OCI-LY1 (cell line): ENCODE measurements at regions not wholly inside any gene's neighbourhood (a gene's known extent, or its start where the extent isn't known, plus 50 kb on each side); places are given as distances from the start of the nearest gene placed in this dataset.

Experiments used
- H2AFZ ChIP-seq: fragments of 200-600 bp; sonication (generic), shearing (Covaris generic); 2 replicates; pipeline ENCODE4 v1.6.0; 2014; ENCODE audit warnings: antibody characterized with exemption, mild to moderate bottlenecking, low read length
- H3F3A ChIP-seq: fragments of 200-600 bp; sonication (generic), shearing (Covaris generic); 2 replicates; pipeline ENCODE4 v1.6.0; 2014; ENCODE audit warnings: mild to moderate bottlenecking, antibody characterized with exemption, low read length, moderate library complexity; ENCODE audit not compliant: insufficient read depth
- H3K27ac ChIP-seq: fragments of 200-600 bp; sonication (generic); 2 replicates; pipeline ENCODE4 v1.5.1; 2014; ENCODE audit warnings: low read length, mixed run types, mild to moderate bottlenecking, low read depth; ENCODE audit not compliant: poor library complexity, severe bottlenecking
- H3K27me3 ChIP-seq: fragments of 200-600 bp; sonication (generic); 2 replicates; pipeline ENCODE4 v1.6.0; 2014; ENCODE audit warnings: antibody characterized with exemption, mild to moderate bottlenecking, low read length, moderate library complexity; ENCODE audit not compliant: insufficient read depth
- H3K36me3 ChIP-seq: fragments of 200-600 bp; sonication (generic); 2 replicates; pipeline ENCODE4 v1.6.1; 2014; ENCODE audit warnings: mild to moderate bottlenecking, antibody characterized with exemption, low read length, moderate library complexity, mixed read lengths; ENCODE audit not compliant: insufficient read depth
- H3K4me1 ChIP-seq: fragments of 200-600 bp; sonication (generic); 2 replicates; pipeline ENCODE4 v1.5.1; 2014; ENCODE audit warnings: mild to moderate bottlenecking, low read length, moderate library complexity; ENCODE audit not compliant: insufficient read depth, severe bottlenecking
- H3K4me2 ChIP-seq: fragments of 200-600 bp; sonication (generic), shearing (Covaris generic); 2 replicates; pipeline ENCODE4 v1.6.1; 2014; ENCODE audit warnings: low read length
- H3K4me3 ChIP-seq: fragments of 200-600 bp; sonication (generic); 2 replicates; pipeline ENCODE4 v1.5.1; 2014; ENCODE audit warnings: low read length, low read depth, mild to moderate bottlenecking, mixed read lengths; ENCODE audit not compliant: poor library complexity, severe bottlenecking
- H3K79me2 ChIP-seq: fragments of 200-600 bp; shearing (Covaris generic); 2 replicates; pipeline ENCODE4 v1.6.1; 2016; ENCODE audit warnings: mixed run types, low read length, mixed read lengths; ENCODE audit not compliant: insufficient read depth
- H3K9ac ChIP-seq: fragments of 200-600 bp; sonication (generic), shearing (Covaris generic); 2 replicates; pipeline ENCODE4 v1.6.1; 2014; ENCODE audit warnings: mild to moderate bottlenecking, low read length, mixed read lengths
- H3K9me2 ChIP-seq: fragments of 200-600 bp; sonication (generic), shearing (Covaris generic); 2 replicates; pipeline ENCODE4 v1.6.1; 2014; ENCODE audit warnings: low read depth, mild to moderate bottlenecking, low read length, mixed read lengths
- H3K9me3 ChIP-seq: fragments of 200-600 bp; shearing (Covaris generic); 2 replicates; pipeline ENCODE4 v1.6.1; 2014; ENCODE audit warnings: low read length, mixed read lengths
- H4K20me1 ChIP-seq: fragments of 200-600 bp; sonication (generic), shearing (Covaris generic); 2 replicates; pipeline ENCODE4 v1.6.0; 2016; ENCODE audit warnings: mild to moderate bottlenecking, low read length; ENCODE audit not compliant: insufficient read depth
- EZH2 ChIP-seq: fragments of 200-600 bp; sonication (generic), shearing (Covaris generic); IDR thresholded peaks from 2 replicates; pipeline ENCODE4 v1.8.0; 2017; ENCODE audit warnings: borderline replicate concordance, mixed run types, mild to moderate bottlenecking, antibody characterized with exemption, low read length, moderate library complexity, mixed read lengths
- TF ChIP-seq, protein P1 (sequence below): fragments of 200-600 bp; sonication (generic), shearing (Covaris generic); IDR thresholded peaks from 2 replicates; pipeline ENCODE4 v1.5.1; 2017; ENCODE audit warnings: mild to moderate bottlenecking, antibody characterized with exemption, low read length, moderate library complexity, mixed read lengths

DNA sequence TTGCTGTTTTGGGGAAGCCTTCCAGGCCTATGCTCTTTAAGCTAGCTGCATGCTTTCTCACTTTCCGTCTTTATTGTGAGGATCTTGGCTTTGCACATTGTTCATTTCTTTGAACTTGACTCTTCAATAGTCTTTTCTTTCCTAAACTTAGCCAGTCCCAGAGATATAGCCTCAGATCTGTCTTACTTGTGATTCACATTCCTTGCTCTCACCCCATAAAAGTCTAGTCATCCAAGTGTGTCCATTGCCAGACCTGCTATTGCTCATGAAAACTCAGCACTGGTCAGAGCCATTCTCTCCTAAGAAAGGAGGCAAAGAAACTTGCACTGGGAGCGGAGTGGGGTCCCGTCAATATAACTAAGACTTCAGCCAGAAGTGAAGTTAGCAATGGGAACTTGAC, 275.0 kb upstream of the CTSO start:
- Histone ChIP-seq H4K20me1 (no peaks in the 10 kb centered on the region), H3F3A (no peaks in the 10 kb centered on the region), H3K27ac (no peak overlapping the region), H3K36me3 (no peaks in the 10 kb centered on the region), H3K9me2 (no peaks in the 10 kb centered on the region), H3K9me3 (no peaks in the 10 kb centered on the region), H3K4me3 (no peak overlapping the region), H3K4me1 (no peaks in the 10 kb centered on the region), H3K9ac (no peak overlapping the region), H2AFZ (no peak overlapping the region), H3K79me2 (no peaks in the 10 kb centered on the region), H3K27me3 (no peaks in the 10 kb centered on the region), H3K4me2 (no peak overlapping the region)
- TF ChIP-seq, protein P1, sequence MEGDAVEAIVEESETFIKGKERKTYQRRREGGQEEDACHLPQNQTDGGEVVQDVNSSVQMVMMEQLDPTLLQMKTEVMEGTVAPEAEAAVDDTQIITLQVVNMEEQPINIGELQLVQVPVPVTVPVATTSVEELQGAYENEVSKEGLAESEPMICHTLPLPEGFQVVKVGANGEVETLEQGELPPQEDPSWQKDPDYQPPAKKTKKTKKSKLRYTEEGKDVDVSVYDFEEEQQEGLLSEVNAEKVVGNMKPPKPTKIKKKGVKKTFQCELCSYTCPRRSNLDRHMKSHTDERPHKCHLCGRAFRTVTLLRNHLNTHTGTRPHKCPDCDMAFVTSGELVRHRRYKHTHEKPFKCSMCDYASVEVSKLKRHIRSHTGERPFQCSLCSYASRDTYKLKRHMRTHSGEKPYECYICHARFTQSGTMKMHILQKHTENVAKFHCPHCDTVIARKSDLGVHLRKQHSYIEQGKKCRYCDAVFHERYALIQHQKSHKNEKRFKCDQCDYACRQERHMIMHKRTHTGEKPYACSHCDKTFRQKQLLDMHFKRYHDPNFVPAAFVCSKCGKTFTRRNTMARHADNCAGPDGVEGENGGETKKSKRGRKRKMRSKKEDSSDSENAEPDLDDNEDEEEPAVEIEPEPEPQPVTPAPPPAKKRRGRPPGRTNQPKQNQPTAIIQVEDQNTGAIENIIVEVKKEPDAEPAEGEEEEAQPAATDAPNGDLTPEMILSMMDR, result no peak
- TF ChIP-seq EZH2, result no peak

DNA sequence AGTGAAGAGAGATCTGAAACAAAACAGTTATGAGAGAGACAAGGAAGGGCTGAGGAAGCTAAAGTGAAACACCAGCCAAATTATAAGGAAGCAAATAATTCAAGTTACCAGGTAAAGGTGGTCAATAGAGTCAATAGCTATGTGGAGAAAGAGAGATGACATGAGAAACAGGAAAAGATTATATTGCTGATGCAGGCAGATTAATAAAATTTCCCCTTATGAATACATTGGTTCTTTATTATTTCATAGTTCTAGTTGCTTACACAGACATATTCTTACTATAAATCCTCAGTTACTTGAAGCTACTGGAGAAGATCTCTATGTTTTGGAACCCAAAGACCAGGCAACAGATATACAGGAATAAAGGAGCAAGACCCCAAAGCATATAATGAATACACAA, 273.7 kb upstream of the CTSO start:
- H3K27ac ChIP-seq, result no peak overlapping the region
- H3K9me2 ChIP-seq, result no peaks in the 10 kb centered on the region
- H3K4me1 ChIP-seq, result no peaks in the 10 kb centered on the region
- H3K36me3 ChIP-seq, result no peaks in the 10 kb centered on the region
- TF ChIP-seq, protein P1, result no peak
- no peak for TF ChIP-seq EZH2
- H4K20me1 ChIP-seq, result no peaks in the 10 kb centered on the region
- H3K9me3 ChIP-seq, result no peaks in the 10 kb centered on the region
- H3K4me3 ChIP-seq, result no peak overlapping the region
- no peaks in the 10 kb centered on the region for H3K27me3 ChIP-seq
- H2AFZ ChIP-seq, result no peak overlapping the region
- H3K9ac ChIP-seq, result no peak overlapping the region
- no peak overlapping the region for H3K4me2 ChIP-seq
- no peaks in the 10 kb centered on the region for H3K79me2 ChIP-seq
- no peaks in the 10 kb centered on the region for H3F3A ChIP-seq

DNA sequence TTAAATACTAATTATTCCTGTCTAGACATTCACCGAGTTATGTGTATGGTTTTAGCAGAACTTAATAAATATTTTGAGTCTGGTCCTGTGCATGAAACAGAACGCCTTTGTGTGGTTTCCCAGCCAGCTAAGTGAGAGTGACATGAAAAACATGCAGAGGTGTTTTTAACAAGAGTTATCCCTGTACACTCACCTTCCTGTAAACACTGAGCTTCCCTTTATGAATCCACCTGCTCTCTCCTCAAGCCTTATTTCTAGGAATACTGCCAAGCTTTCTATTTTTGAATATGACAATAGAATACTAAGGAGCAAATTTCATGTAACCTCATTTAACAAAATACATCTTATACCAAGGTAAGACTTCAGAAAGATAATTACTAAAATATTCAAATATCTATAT, 270.3 kb upstream of the CTSO start:
- Histone ChIP-seq H3K4me1 (no peaks in the 10 kb centered on the region), H2AFZ (no peak overlapping the region), H3K9ac (no peak overlapping the region), H3K9me3 (no peaks in the 10 kb centered on the region), H3K27ac (no peak overlapping the region), H3K79me2 (no peaks in the 10 kb centered on the region), H3K9me2 (no peaks in the 10 kb centered on the region), H4K20me1 (no peaks in the 10 kb centered on the region), H3K4me3 (no peak overlapping the region), H3K4me2 (no peak overlapping the region), H3K27me3 (no peaks in the 10 kb centered on the region), H3K36me3 (no peaks in the 10 kb centered on the region), H3F3A (no peaks in the 10 kb centered on the region)
- TF ChIP-seq, protein P1, result no peak
- no peak for TF ChIP-seq EZH2
